ENCODE measurements at regions not wholly inside any gene's neighbourhood (a gene's known extent, or its start where the extent isn't known, plus 50 kb on each side); places are given as distances from the start of the nearest gene placed in this dataset.

- peak; percentile 38 to 46 for DNase-seq
- Histone ChIP-seq H3K36me3 (no peaks in the 10 kb centered on the region), H3K27me3 (no peaks in the 10 kb centered on the region), H3K4me1 (peaks cover 0 to 17% (median 0%) of the 10 kb centered on the region in 9 donors), H3K9me3 (no peaks in the 10 kb centered on the region), H3K27ac (no peak overlapping the region), H3K4me3 (no peak overlapping the region)
- WGBS, 2 donors: 61 to 66% methylated on average over 7 of the region's 7 CpGs
- intact Hi-C loops (cut with DNase I): loop anchor here in 9 of 10 donors (2.0 to 10.0 kb wide), 10 partner anchors 142 to 204 kb away; partner anchors contain the start of gene CD59 (in 1 of the 9)
- TF ChIP-seq CTCF (IDR thresholded peaks at IDR 0.05): peak; percentile 25 to 73 (median 61)
- peak in 2 of 8 donors; percentile 38 to 68 for ATAC-seq
Observed at GRCh38 chr11:33542921-33543320, 157.7 kb downstream of the C11orf91 start.

- Histone ChIP-seq H3K27me3 (peaks cover 0 to 10% (median 0%) of the 10 kb centered on the region in 7 donors), H3K4me3 (no peak overlapping the region), H3K27ac (peak overlapping the region in 1 of 10 donors; percentile 13), H3K36me3 (no peaks in the 10 kb centered on the region), H3K9me3 (no peaks in the 10 kb centered on the region), H3K4me1 (peaks cover 0 to 17% (median 0%) of the 10 kb centered on the region in 9 donors)
- TF ChIP-seq CTCF (IDR thresholded peaks at IDR 0.05): no peak
- 90 to 93% methylated on average over 11 of the region's 11 CpGs for WGBS, 2 donors
- no peak for DNase-seq
- intact Hi-C loops (cut with DNase I): loop anchor here in 9 of 10 donors (2.0 to 10.0 kb wide), 9 partner anchors 144 to 206 kb away; partner anchors contain the start of gene CD59 (in 1 of the 9)
- no peak for ATAC-seq
Observed at GRCh38 chr11:33540946-33541915, 159.4 kb downstream of the C11orf91 start.

- TF ChIP-seq CTCF (IDR thresholded peaks at IDR 0.05): no peak
- H3K9me3 ChIP-seq: no peaks in the 10 kb centered on the region
Observed at GRCh38 chr11:33540427-33540826, 160.2 kb downstream of the C11orf91 start.

GRCh38 chr11:33539751-33540150, 160.9 kb downstream of the C11orf91 start:
- intact Hi-C loops (cut with DNase I): loop anchor here in 9 of 10 donors (2.0 to 10.0 kb wide), 9 partner anchors 145 to 208 kb away; partner anchors contain the start of gene CD59 (in 1 of the 9)
- Histone ChIP-seq H3K4me3 (no peak overlapping the region), H3K27ac (peak overlapping the region in 4 of 10 donors; percentile 10 to 39 (median 20)), H3K9me3 (peaks cover 0 to 5% (median 0%) of the 10 kb centered on the region in 11 donors), H3K36me3 (no peaks in the 10 kb centered on the region), H3K27me3 (peaks cover 0 to 12% (median 0%) of the 10 kb centered on the region in 7 donors), H3K4me1 (peaks cover 0 to 17% (median 0%) of the 10 kb centered on the region in 9 donors)
- ATAC-seq (peak in 7 of 8 donors; percentile 55 to 91 (median 83)), DNase-seq (peak in 1 of 2 donors; percentile 45)
- no peak for TF ChIP-seq CTCF (IDR thresholded peaks at IDR 0.05)
- 41 to 44% methylated on average over 3 of the region's 3 CpGs for WGBS, 2 donors

More at GRCh38 chr11:33540427-33540826, 160.2 kb downstream of the C11orf91 start:
- H3K27me3 ChIP-seq: peaks cover 0 to 12% (median 0%) of the 10 kb centered on the region in 7 donors
- peak overlapping the region in 2 of 10 donors; percentile 13 to 28 for H3K27ac ChIP-seq
- H3K36me3 ChIP-seq: no peaks in the 10 kb centered on the region
- no peak overlapping the region for H3K4me3 ChIP-seq
- intact Hi-C loops (cut with DNase I): loop anchor here in 9 of 10 donors (2.0 to 10.0 kb wide), 9 partner anchors 144 to 207 kb away; partner anchors contain the start of gene CD59 (in 1 of the 9)
- DNase-seq: no peak
- peaks cover 0 to 17% (median 0%) of the 10 kb centered on the region in 9 donors for H3K4me1 ChIP-seq
- no peak for ATAC-seq
